Left lung (tissue), 4 donors: ENCODE measurements at regions not wholly inside any gene's neighbourhood (a gene's known extent, or its start where the extent isn't known, plus 50 kb on each side); places are given as distances from the start of the nearest gene placed in this dataset.

Experiments used
- ATAC-seq: fragments of 200-7000 bp; cut with Tn5 transposase; one replicate; pipeline ENCODE4 v1.9.1; 2020; ENCODE audit warnings: moderate library complexity
- DNase-seq, 4 donors: peaks; one replicate each; pipeline ENCODE4 v3.0.0-alpha.2; 2013 to 2020
- H3K27ac ChIP-seq, 2 donors: fragments of 200-600 bp; sonication (generic) in 1 of 2; one replicate each; pipeline versions ENCODE4 v1.5.0 to v1.8.0; 2020 to 2021
- H3K27me3 ChIP-seq, 2 donors: fragments of 200-600 bp; sonication (generic) in 1 of 2; one replicate each; pipeline versions ENCODE4 v1.5.0 to v1.8.0; 2020 to 2021
- H3K36me3 ChIP-seq, 2 donors: fragments of 200-600 bp; sonication (generic) in 1 of 2; one replicate each; pipeline versions ENCODE4 v1.5.0 to v1.8.0; 2020 to 2021
- H3K4me1 ChIP-seq, 2 donors: fragments of 200-600 bp; one replicate each; pipeline ENCODE4 v1.8.0; 2021
- H3K4me3 ChIP-seq, 2 donors: fragments of 200-600 bp; sonication (generic) in 1 of 2; one replicate each; pipeline versions ENCODE4 v1.5.0 to v1.8.0; 2020 to 2021; ENCODE audit warnings: mild to moderate bottlenecking in 1 of 2
- H3K9me3 ChIP-seq, 2 donors: fragments of 200-600 bp; sonication (generic) in 1 of 2; one replicate each; pipeline versions ENCODE4 v1.5.0 to v1.8.0; 2020 to 2021
- CTCF ChIP-seq, 2 donors: fragments of 200-600 bp; sonication (generic) in 1 of 2; IDR thresholded peaks; one replicate each; pipeline versions ENCODE4 v1.5.0 to v1.8.0; 2021; ENCODE audit warnings: antibody characterized with exemption in 2 of 2
- intact Hi-C, 2 donors: fragments of 100-400 bp; cut with DNase I; formaldehyde crosslinking; loops; one replicate each; pipeline versions ENCODE4 v1.11.2 to v1.14.2; 2022
- donor health status: DM: no; HTN: yes; CAD: no.
- donor health status: DM: no; HTN: no; CAD: no.

DNA sequence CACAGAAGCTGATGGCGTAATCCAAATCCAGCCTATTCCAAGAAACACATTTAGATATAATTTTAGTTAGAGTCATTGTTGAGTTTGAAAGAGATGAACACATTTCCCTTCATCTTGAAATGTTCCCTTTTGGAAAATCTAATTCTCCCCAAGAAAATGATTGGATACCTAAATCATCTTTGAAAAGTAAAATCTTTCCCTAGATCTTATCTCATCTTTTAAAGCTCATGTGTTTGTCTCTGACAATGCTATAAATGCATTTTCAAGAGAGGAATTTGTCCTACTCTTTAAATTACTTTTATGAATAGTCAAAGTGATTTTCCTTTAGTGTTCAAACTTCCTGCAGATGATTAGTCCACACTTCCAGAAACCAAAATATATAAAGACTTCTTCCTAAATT, 82.6 kb upstream of the CNTN6 start:
- H3K36me3 ChIP-seq: no peaks in the 10 kb centered on the region
- TF ChIP-seq CTCF (IDR thresholded peaks at IDR 0.05): no peak
- no peaks in the 10 kb centered on the region for H3K27me3 ChIP-seq
- H3K27ac ChIP-seq: no peak overlapping the region
- peaks cover 0 to 10% of the 10 kb centered on the region in 2 donors for H3K9me3 ChIP-seq
- H3K4me1 ChIP-seq: no peaks in the 10 kb centered on the region
- ATAC-seq (no peak), DNase-seq (no peak)
- intact Hi-C loops: no loop called here
- no peak overlapping the region for H3K4me3 ChIP-seq

DNA sequence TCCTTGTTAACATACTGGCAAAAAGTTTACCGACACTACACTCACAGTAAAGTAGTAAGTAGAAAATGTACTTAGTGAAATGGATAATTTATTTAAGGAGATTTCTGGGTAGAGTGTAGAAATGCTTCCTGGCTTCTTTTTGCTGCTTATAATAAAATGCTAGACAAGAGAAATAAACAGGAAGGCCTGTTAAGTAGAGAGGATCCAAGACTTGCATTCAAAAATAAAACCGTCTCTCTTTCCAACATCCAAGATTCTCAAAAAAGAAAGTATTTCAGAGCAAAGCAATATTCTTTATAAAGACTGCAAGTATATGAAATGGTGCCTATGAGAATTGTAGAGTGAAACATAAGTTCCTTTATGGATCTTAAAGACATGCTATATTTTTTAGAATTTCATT, 77.0 kb upstream of the CNTN6 start:
- no peaks in the 10 kb centered on the region for H3K4me1 ChIP-seq
- no peaks in the 10 kb centered on the region for H3K36me3 ChIP-seq
- H3K27me3 ChIP-seq: no peaks in the 10 kb centered on the region
- no peak for ATAC-seq
- no peak for TF ChIP-seq CTCF (IDR thresholded peaks at IDR 0.05)
- peaks cover 0 to 17% of the 10 kb centered on the region in 2 donors for H3K9me3 ChIP-seq
- no peak overlapping the region for H3K4me3 ChIP-seq
- intact Hi-C loops: no loop called here
- no peak for DNase-seq
- H3K27ac ChIP-seq: no peak overlapping the region

DNA sequence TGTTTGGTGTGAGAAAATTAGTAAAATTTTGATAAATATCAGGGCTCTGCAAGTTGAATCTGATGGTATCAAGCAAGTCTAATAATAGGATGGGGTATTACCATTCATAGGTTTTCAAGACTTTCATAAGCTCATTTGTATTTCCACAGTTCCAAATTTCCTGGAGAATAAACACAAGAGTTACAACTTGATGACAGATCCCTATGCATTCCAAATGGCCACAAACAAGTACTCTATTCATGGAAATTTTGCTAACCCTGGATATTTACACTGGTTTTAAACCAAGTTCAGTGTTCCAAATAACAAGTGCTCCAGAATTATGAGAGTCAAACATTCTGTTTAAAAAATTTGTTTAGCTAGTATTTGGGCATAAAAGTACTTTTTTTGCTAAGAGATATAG, 75.0 kb upstream of the CNTN6 start:
- H3K4me3 ChIP-seq: no peak overlapping the region
- intact Hi-C loops: no loop called here
- no peak for DNase-seq

DNA sequence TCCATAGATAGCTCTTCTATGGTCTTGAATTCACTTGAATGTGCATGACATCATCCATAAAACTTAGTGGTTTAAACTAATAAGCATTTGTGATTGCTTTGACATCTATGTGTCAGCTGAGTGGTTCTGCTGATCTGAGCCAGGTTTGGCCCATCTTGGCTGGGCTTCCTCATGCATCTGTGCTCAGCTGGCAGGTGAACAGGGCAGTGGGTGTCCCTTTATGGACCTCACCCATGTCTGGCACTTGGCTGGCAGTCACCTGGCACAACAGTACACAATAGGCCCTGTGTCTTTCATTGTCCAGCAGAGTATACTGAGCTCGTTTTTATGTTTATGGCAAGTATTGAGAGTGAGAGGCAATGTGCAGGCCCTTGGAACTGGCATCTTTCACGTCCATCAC, 73.7 kb upstream of the CNTN6 start:
- Histone ChIP-seq H3K9me3 (peaks cover 0 to 10% of the 10 kb centered on the region in 2 donors), H3K27ac (no peak overlapping the region), H3K4me3 (no peak overlapping the region), H3K36me3 (no peaks in the 10 kb centered on the region), H3K27me3 (no peaks in the 10 kb centered on the region), H3K4me1 (no peaks in the 10 kb centered on the region)
- no peak for ATAC-seq
- TF ChIP-seq CTCF (IDR thresholded peaks at IDR 0.05): no peak
- intact Hi-C loops: no loop called here
- DNase-seq: peak in 1 of 4 donors; percentile 34

More for the DNA sequence above, 75.0 kb upstream of the CNTN6 start:
- Histone ChIP-seq H3K9me3 (peaks cover 0 to 13% of the 10 kb centered on the region in 2 donors), H3K36me3 (no peaks in the 10 kb centered on the region), H3K27ac (no peak overlapping the region), H3K4me1 (no peaks in the 10 kb centered on the region), H3K27me3 (no peaks in the 10 kb centered on the region)
- ATAC-seq: no peak
- no peak for TF ChIP-seq CTCF (IDR thresholded peaks at IDR 0.05)

DNA sequence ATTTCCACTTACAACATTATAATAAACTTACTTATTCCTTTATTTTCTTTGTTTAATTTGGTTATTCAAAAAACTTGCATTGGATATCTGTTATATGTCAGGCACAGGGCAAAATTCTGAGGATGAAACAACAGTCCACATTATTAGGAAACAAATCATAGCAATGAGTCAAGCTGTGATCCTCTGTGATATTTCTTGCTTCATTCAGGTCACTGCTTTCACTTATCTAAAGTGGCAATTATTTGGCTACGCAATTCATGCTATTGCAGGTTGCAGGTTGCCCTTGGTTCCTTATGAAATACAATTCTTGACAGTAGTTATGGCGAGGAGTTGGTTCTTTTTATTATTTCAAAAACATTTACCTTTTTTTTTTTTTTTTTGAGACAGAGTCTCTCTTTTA, 66.4 kb upstream of the CNTN6 start:
- H3K4me3 ChIP-seq: no peak overlapping the region

More for the DNA sequence above, 66.4 kb upstream of the CNTN6 start:
- TF ChIP-seq CTCF (IDR thresholded peaks at IDR 0.05): no peak
- Histone ChIP-seq H3K27ac (no peak overlapping the region), H3K27me3 (no peaks in the 10 kb centered on the region), H3K36me3 (no peaks in the 10 kb centered on the region), H3K9me3 (peaks cover 0 to 4% of the 10 kb centered on the region in 2 donors), H3K4me1 (no peaks in the 10 kb centered on the region)
- DNase-seq (no peak), ATAC-seq (no peak)
- intact Hi-C loops: no loop called here
